ENCODE measurements at regions not wholly inside any gene's neighbourhood (a gene's known extent, or its start where the extent isn't known, plus 50 kb on each side); places are given as distances from the start of the nearest gene placed in this dataset.
"Not testable (repeated sequence)": the region's sequence is repeated elsewhere in the genome, so short reads cannot be mapped to it uniquely, and the experiment has no call there.

DNA sequence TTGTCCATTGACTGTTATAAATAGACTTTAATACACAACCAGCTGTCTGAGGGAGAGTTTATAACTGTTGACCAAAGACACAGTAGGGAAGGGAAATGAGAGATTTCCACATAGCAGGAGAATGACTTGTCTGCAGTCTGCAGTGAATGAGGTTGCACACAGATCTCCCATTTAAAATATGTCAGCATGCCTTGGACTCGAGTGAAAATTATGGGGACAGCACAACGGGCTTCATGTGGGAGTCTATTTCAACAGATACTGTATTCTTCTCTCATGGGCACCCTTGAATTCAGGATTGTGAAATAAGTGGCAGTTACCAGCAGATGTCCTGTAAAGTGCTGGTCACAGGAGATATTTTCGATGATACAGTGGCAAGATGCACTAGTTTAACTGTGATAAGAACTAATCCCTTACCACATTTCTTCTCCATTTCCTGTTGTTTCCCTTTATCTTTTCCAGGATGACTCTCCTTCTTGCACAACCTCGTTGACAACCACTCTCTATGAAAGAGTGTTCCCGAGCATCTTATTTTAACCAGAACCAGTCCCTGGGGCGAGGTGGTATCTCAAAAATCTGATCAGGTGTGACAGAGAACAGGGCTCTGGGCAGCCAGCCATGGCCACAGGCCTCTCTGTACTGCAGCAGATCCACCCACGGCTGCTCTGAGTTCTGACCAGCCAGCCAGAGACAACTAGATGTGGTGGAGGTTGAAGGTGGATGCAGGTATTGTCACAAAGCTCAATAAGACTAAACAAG, 51.5 kb upstream of the MAP3K1 start:
- no peak for DNase-seq

- no peak for DNase-seq
Observed at GRCh38 chr5:56763182-56763581, 52.2 kb upstream of the MAP3K1 start.

GRCh38 chr5:56761151-56761885, 54.0 kb upstream of the MAP3K1 start:
- no peak for DNase-seq

DNA sequence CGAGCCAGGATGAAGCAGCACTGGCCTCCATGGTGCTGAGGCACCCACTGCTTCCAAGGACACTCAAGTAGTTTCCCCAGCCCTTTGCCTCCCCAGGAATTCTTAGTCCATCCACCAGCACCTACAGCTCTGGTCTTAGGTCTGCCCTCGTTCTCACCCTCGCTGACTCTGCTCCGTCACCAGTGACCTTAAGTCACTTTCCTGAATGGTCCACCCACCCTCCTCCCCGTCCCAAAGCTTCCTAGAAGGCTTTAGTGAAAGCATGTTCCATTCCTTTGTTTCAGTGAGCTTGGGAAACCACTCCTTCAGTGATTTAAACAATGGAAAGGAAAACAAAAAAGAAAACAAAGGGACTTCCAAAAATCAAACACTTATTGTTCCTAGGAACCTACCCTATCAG, 54.6 kb upstream of the MAP3K1 start:
- no peak for DNase-seq

- DNase-seq, result no peak
Observed at GRCh38 chr5:56759521-56760216, 55.7 kb upstream of the MAP3K1 start.

GRCh38 chr5:56757077-56757476, 58.3 kb upstream of the MAP3K1 start:
- no peak for DNase-seq

GRCh38 chr5:56755036-56755555, 60.3 kb upstream of the MAP3K1 start:
- DNase-seq, result no peak

- not testable (repeated sequence) for DNase-seq
Observed at GRCh38 chr5:56753588-56753987, 61.8 kb upstream of the MAP3K1 start.

DNA sequence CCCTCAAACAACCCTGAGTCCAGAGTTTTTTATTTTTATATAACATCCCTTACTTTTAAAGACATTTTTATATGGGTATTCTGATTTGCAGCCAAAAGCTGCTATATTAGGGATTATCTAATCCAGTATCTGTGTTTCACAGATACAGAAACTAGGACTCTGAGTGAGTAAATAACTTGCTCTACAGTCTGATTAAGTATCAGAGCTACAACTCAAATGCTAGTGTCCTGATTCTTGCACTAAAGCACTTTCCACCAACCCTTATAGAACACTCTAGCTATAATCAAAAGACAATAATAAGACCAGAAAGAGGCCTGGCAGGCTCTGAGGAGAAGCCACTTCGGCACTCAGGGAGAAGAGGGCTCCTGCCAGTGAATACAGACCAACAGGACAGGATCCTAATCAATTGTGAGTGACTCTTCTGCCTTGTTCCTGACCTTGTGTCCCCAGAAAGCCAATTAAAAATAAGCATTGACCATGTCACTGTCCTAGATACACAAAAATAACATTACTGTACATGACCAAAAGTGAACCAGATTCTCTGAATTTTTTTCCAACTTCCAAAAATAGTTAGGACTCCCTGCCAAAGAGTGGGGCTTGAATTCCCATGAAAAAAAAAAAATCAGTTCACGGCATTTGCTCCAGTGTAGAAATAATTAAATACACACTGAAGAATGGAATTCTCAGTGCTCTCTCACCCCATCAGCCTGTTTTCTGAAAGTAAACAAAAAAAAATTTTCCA, 63.6 kb upstream of the MAP3K1 start:
- DNase-seq, result no peak

- DNase-seq, result no peak
Observed at GRCh38 chr5:56749842-56750241, 65.5 kb upstream of the MAP3K1 start.

GRCh38 chr5:56746553-56747339, 68.6 kb upstream of the MAP3K1 start:
- DNase-seq, result no peak

DNA sequence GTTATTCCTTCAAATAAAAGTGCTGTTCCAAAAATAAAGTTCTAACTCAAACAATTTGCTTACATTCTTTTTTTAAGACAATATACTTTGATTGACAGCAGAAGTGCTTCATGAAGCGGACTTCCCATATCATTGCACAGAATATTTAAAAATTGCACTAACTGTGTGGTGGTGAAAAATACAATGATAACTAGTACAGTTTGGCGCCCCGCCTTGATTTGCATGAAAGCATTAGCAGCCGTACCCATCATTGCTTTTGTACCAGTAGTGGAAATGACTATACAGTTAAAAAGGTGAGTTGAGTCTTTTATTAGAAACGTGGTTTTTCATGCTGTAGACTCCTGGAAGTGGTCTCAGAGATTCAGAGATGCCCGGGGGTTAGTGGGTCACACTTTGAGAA, 69.5 kb upstream of the MAP3K1 start:
- DNase-seq, result no peak

GRCh38 chr5:56740868-56741267, 74.5 kb upstream of the MAP3K1 start:
- DNase-seq, result no peak

- DNase-seq, result no peak
Observed at GRCh38 chr5:56739990-56740389, 75.4 kb upstream of the MAP3K1 start.

DNA sequence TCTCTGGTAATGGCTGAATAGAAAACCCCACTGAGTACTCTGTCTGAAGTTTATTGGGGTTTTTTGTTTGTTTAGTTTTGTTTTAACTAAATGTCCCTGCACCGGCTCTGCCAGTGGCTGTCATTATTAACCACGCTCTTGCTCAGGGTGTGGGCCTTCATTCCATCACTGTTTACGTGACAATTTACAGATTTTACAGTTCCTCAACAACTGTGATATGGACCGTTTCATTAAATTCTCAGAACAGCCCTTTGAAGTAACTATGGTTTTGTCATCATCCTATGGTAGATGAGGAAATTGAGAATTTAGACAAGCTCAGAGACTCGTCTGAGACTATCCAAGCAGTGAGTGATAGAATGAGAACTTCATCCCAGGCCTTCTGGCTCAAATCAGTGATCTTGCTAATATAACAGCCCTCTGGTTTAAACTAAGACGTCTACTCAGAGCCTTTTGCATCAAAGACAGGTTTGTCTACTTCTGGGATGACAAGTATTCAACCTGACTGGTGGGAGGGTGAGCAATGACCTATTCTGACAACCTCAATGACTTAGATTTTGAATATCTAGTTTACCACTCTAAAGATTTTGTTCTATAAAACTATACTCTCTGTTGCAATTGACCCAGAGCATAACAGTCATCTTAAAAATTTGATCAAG, 77.3 kb upstream of the MAP3K1 start:
- no peak for DNase-seq

- peak; percentile 28 for DNase-seq
Observed at GRCh38 chr5:56737002-56737621, 78.2 kb upstream of the MAP3K1 start.

- peak; percentile 17 for DNase-seq
Observed at GRCh38 chr5:56735849-56736641, 79.3 kb upstream of the MAP3K1 start.

DNA sequence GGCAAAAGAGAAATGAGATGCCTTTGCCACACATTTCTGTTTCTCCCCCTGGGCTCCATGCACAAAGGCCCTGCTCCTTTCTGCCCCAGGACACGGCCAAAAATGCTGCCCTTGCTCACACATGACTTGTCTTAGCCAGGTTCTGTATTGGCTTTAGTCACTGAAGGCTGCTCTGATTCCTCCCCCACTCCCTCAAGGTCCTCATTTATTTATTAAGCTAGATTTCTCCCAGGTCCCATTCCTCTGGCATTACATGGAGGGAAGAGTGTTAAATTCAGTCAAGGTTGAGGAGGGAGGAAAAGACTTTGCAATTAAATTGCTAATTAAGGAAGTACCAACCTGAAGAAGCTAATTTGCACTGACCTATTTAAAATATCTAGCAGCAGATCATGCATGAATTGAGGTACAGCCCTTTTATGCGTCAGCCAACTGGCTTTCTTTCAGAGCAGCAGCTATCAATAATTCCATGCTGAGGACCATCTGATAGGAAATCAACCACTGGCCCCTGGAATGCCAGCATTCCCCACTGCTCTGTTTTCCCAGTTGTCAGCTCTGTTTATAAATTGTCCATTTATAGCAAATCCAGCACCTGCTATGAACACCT, 81.2 kb upstream of the MAP3K1 start:
- no peak for DNase-seq

GRCh38 chr5:56733580-56733979, 81.8 kb upstream of the MAP3K1 start:
- DNase-seq, result no peak

GRCh38 chr5:56732121-56732520, 83.2 kb upstream of the MAP3K1 start:
- no peak for DNase-seq
